OCI-LY7 (cell line): ENCODE measurements at regions not wholly inside any gene's neighbourhood (a gene's known extent, or its start where the extent isn't known, plus 50 kb on each side); places are given as distances from the start of the nearest gene placed in this dataset.

Source experiments
- BruUV-seq: library from RNA; stranded (reverse); fragments of 400-500 nt; replicated peaks from 2 replicates; lab custom pipeline; 2021; lab: Mats Ljungman, UMichigan
- CTCF ChIA-PET: fragments of 300-600 bp; sonication (Branson Sonifier 250); formaldehyde crosslinking; loops from one replicate; lab custom pipeline; 2022; ENCODE audit warnings: antibody characterized with exemption; ENCODE audit not compliant: unreplicated experiment; lab: Charles Lee
- POLR2A ChIA-PET: fragments of 300-600 bp; sonication (Branson Sonifier 250); formaldehyde crosslinking; loops from one replicate; lab custom pipeline; 2022; ENCODE audit warnings: antibody characterized with exemption; lab: Charles Lee
- DNase-seq: peaks from one replicate; pipeline ENCODE4 v3.0.0-alpha.2; 2015; ENCODE audit warnings: low spot score
- H2AFZ ChIP-seq: fragments of 200-600 bp; sonication (generic), shearing (Covaris generic); 2 replicates; pipeline ENCODE4 v1.6.1; 2014; ENCODE audit warnings: mild to moderate bottlenecking, antibody characterized with exemption, low read length, moderate library complexity
- H3K27ac ChIP-seq: fragments of 200-600 bp; sonication (generic); 2 replicates; pipeline ENCODE4 v1.5.1; 2014; ENCODE audit warnings: mixed run types, low read depth, mild to moderate bottlenecking, moderate library complexity, low read length, inconsistent platforms; ENCODE audit not compliant: poor library complexity, severe bottlenecking
- H3K36me3 ChIP-seq: fragments of 200-600 bp; sonication (generic); 2 replicates; pipeline ENCODE4 v1.6.1; 2014; ENCODE audit warnings: mild to moderate bottlenecking, antibody characterized with exemption, low read length, moderate library complexity, mixed read lengths; ENCODE audit not compliant: insufficient read depth
- H3K4me1 ChIP-seq: fragments of 200-600 bp; sonication (generic); 2 replicates; pipeline ENCODE4 v1.5.1; 2014; ENCODE audit warnings: mild to moderate bottlenecking, low read length; ENCODE audit not compliant: insufficient read depth, poor library complexity, severe bottlenecking
- H3K4me2 ChIP-seq: fragments of 200-600 bp; sonication (generic); 2 replicates; pipeline ENCODE4 v1.6.1; 2014; ENCODE audit warnings: mild to moderate bottlenecking, low read length
- H3K4me3 ChIP-seq: fragments of 200-600 bp; sonication (generic); 2 replicates; pipeline ENCODE4 v1.5.1; 2014; ENCODE audit warnings: mild to moderate bottlenecking, low read depth, low read length; ENCODE audit not compliant: poor library complexity, severe bottlenecking
- H3K79me2 ChIP-seq: fragments of 200-600 bp; sonication (generic); 2 replicates; pipeline ENCODE4 v1.6.1; 2016; ENCODE audit warnings: low read depth, mild to moderate bottlenecking, low read length, moderate library complexity, mixed read lengths; ENCODE audit not compliant: insufficient read depth
- H3K9me2 ChIP-seq: fragments of 200-600 bp; sonication (generic); 2 replicates; pipeline ENCODE4 v1.6.1; 2016; ENCODE audit warnings: mild to moderate bottlenecking, low read length, mixed read lengths; ENCODE audit not compliant: insufficient read depth
- H3K9me3 ChIP-seq: fragments of 200-600 bp; sonication (generic); 2 replicates; pipeline ENCODE4 v1.6.1; 2014; ENCODE audit warnings: mild to moderate bottlenecking, mixed run types, low read length, mixed read lengths
- H4K20me1 ChIP-seq: fragments of 200-600 bp; sonication (generic); 2 replicates; pipeline ENCODE4 v1.6.1; 2014; ENCODE audit warnings: mild to moderate bottlenecking, antibody characterized with exemption, low read length, moderate library complexity, mixed read lengths; ENCODE audit not compliant: insufficient read depth
- CTCF ChIP-seq: fragments of 200-600 bp; sonication (generic); conservative IDR thresholded peaks from 2 replicates; pipeline ENCODE4 v1.5.1; 2014; ENCODE audit warnings: mild to moderate bottlenecking, antibody characterized with exemption, low read length, moderate library complexity, mixed read lengths
- EZH2phosphoT487 ChIP-seq: fragments of 200-600 bp; sonication (generic); IDR thresholded peaks from 2 replicates; pipeline ENCODE4 v1.6.1; 2018; ENCODE audit warnings: low read depth, borderline replicate concordance, mild to moderate bottlenecking, mixed run types, antibody characterized with exemption, low read length, moderate library complexity, mixed read lengths
- intact Hi-C: fragments of 100-400 bp; cut with micrococcal nuclease; formaldehyde crosslinking; loops from one replicate; pipeline ENCODE4 v1.10.0; 2022; ENCODE audit not compliant: unreplicated experiment

GRCh38 chr7:91771921-91772815 is 108.3 kb downstream of the MTERF1 start:
- TF ChIP-seq EZH2phosphoT487 (no peak), CTCF (no peak)
- H3K4me2 ChIP-seq: no peak overlapping the region
- no peaks in the 10 kb centered on the region for H3K4me1 ChIP-seq
- no peaks in the 10 kb centered on the region for H4K20me1 ChIP-seq
- no peak overlapping the region for H3K27ac ChIP-seq
- intact Hi-C loops: no loop called here
- H3K9me2 ChIP-seq: no peaks in the 10 kb centered on the region
- POLR2A ChIA-PET: no interaction called here
- no peak for DNase-seq
- CTCF ChIA-PET: no interaction called here
- no peaks in the 10 kb centered on the region for H3K9me3 ChIP-seq
- H3K79me2 ChIP-seq: no peaks in the 10 kb centered on the region
- no peak overlapping the region for H2AFZ ChIP-seq
- no TSS peak for BruUV-seq
- H3K36me3 ChIP-seq: no peaks in the 10 kb centered on the region
- H3K4me3 ChIP-seq: no peak overlapping the region

GRCh38 chr7:91776171-91776570 is 104.3 kb downstream of the MTERF1 start:
- BruUV-seq: no TSS peak
- CTCF ChIA-PET: no interaction called here

More at GRCh38 chr7:91776171-91776570, 104.3 kb downstream of the MTERF1 start:
- no peaks in the 10 kb centered on the region for H3K4me1 ChIP-seq
- H3K79me2 ChIP-seq: no peaks in the 10 kb centered on the region
- TF ChIP-seq CTCF (no peak), EZH2phosphoT487 (no peak)
- no peaks in the 10 kb centered on the region for H3K9me2 ChIP-seq
- POLR2A ChIA-PET: no interaction called here
- intact Hi-C loops: no loop called here
- no peaks in the 10 kb centered on the region for H4K20me1 ChIP-seq
- H3K9me3 ChIP-seq: no peaks in the 10 kb centered on the region
- no peak overlapping the region for H2AFZ ChIP-seq
- H3K4me3 ChIP-seq: no peak overlapping the region
- DNase-seq: no peak
- H3K4me2 ChIP-seq: no peak overlapping the region
- no peaks in the 10 kb centered on the region for H3K36me3 ChIP-seq
- H3K27ac ChIP-seq: no peak overlapping the region
